Brain microvascular endothelial cell (primary cell): ENCODE measurements at regions not wholly inside any gene's neighbourhood (a gene's known extent, or its start where the extent isn't known, plus 50 kb on each side); places are given as distances from the start of the nearest gene placed in this dataset.

Experiments used
- DNase-seq: peaks from one replicate; pipeline ENCODE4 v3.0.0-alpha.2; 2020
- H3K27ac ChIP-seq: fragments of 250-450 bp; sonication (Bioruptor Pico); 2 replicates; pipeline ENCODE4 v1.5.1; 2020; ENCODE audit warnings: mild to moderate bottlenecking, moderate library complexity
- H3K27me3 ChIP-seq: fragments of 250-450 bp; sonication (Bioruptor Pico); replicated peaks from 2 replicates; pipeline ENCODE4 v1.5.1; 2020; ENCODE audit warnings: mild to moderate bottlenecking
- H3K36me3 ChIP-seq: fragments of 250-450 bp; sonication (Bioruptor Pico); replicated peaks from 2 replicates; pipeline ENCODE4 v1.5.1; 2020; ENCODE audit warnings: mild to moderate bottlenecking
- H3K4me3 ChIP-seq: 2 replicates; pipeline ENCODE4 v1.5.1; 2011; ENCODE audit warnings: low read depth, mild to moderate bottlenecking, control low read depth, low read length, moderate library complexity
- in situ Hi-C: cut with HindIII; loops from 2 replicates; pipeline ENCODE4 v1.10.0; 2017; ENCODE audit warnings: low sequenced_read_pairs, low pct_ligation_motif_present
- TF ChIP-seq, protein P1 (sequence below): IDR thresholded peaks from 2 replicates; pipeline ENCODE4 v1.5.1; 2011; ENCODE audit warnings: low read depth, mild to moderate bottlenecking, moderate library complexity, low read length, control low read depth, inconsistent platforms; ENCODE audit errors: missing control alignments

DNA sequence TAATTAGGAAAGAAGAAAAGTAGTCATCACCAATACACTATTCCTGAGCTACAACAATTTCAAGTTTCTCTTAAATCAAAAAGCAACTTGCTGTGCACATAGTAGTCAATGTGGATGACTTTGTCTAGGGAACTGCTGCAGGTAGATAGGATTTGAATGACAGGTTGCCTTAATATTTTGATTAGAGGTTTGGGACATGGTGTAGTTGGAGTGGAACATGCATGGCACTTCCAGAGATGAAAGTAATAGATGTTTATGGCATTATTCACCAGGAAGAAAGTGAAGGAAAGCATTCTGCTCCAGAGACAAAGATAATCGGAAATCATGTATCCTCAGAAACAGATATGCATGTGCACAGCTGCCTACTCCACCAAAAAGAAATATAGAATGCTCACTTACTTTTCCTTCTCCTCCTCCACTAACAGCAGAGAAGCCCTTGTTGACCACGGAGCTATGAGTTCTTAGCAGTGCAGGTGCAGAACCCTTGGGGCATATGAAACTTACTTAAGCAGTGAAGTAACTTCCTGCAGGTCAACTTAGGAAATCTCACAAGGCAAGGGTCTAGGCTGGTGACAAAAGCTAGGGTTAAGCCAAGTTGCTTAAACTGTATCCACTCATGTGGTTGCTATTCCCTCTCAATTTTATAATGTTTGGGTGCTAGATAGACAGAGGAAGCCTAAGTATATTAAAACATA is 390.8 kb downstream of the HNRNPD start:
- in situ Hi-C loops = no loop called here
- Histone ChIP-seq H3K27ac (no peak overlapping the region), H3K4me3 (no peak overlapping the region), H3K27me3 (no peaks in the 10 kb centered on the region), H3K36me3 (no peaks in the 10 kb centered on the region)
- TF ChIP-seq, protein P1, sequence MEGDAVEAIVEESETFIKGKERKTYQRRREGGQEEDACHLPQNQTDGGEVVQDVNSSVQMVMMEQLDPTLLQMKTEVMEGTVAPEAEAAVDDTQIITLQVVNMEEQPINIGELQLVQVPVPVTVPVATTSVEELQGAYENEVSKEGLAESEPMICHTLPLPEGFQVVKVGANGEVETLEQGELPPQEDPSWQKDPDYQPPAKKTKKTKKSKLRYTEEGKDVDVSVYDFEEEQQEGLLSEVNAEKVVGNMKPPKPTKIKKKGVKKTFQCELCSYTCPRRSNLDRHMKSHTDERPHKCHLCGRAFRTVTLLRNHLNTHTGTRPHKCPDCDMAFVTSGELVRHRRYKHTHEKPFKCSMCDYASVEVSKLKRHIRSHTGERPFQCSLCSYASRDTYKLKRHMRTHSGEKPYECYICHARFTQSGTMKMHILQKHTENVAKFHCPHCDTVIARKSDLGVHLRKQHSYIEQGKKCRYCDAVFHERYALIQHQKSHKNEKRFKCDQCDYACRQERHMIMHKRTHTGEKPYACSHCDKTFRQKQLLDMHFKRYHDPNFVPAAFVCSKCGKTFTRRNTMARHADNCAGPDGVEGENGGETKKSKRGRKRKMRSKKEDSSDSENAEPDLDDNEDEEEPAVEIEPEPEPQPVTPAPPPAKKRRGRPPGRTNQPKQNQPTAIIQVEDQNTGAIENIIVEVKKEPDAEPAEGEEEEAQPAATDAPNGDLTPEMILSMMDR = no peak
- no peak for DNase-seq

DNA sequence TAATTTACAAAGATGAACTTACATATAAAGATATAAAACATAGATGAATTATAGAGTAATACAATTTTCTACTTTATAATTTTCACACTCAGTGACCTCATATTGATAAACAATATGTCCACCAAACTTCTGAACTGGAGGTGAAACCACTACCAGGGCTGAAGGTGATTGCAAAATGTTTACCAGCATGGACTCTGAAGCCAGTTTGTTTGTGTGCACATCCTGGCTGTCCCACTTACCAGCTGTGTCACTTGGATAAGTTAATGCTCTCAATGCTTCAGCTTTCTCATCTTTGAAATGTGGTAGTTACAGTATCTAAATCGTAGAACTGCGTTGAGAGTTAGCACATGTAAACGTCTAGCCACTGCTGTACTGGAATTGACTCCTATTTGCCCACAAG is 392.6 kb downstream of the HNRNPD start:
- Histone ChIP-seq H3K27me3 (no peaks in the 10 kb centered on the region), H3K4me3 (no peak overlapping the region), H3K36me3 (no peaks in the 10 kb centered on the region), H3K27ac (no peak overlapping the region)
- TF ChIP-seq, protein P1 = no peak
- no peak for DNase-seq
- in situ Hi-C loops = no loop called here

- Histone ChIP-seq H3K27me3 (no peaks in the 10 kb centered on the region), H3K4me3 (no peak overlapping the region), H3K36me3 (no peaks in the 10 kb centered on the region), H3K27ac (no peak overlapping the region)
- no peak for DNase-seq
- TF ChIP-seq, protein P1 = no peak
- in situ Hi-C loops = no loop called here
Observed at GRCh38 chr4:81974523-81974922, 399.3 kb downstream of the HNRNPD start.

DNA sequence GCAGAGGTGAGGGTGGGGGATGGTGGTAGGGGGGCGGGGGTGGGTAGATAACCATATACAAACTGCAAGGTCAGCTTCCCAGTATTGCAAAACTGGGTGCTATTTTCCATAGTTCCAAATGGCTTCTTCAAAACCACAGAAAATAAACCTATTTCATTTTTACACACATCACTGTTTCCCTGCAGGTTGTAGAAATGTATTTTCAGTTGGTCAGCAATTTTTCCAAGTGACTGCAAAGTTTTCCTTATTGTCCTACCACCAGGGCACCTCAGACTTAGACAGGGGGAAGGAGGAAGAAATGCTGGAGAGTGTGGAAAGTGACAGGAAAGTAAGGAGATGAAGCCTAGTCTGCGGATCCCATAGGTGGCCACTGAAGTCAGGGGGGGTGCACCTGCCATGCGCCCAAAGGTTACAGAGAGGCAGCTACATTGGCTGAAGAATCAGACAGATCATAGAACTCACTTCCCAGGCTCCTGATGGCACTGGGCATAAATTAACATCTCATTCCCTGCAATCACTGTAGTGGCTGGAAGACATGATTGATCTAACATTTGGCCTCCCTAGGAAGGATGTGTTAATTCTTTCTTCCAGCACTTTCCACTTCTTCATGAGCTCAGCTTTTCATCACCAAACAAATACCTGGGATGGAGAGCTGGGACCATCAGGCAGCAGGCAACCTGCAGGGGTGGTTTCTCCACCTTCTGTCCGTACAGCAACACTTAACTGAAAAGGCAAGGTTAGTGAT is 402.0 kb downstream of the HNRNPD start:
- TF ChIP-seq, protein P1 = no peak
- no peak for DNase-seq
- in situ Hi-C loops = no loop called here

GRCh38 chr4:81971061-81971460 is 402.7 kb downstream of the HNRNPD start:
- TF ChIP-seq, protein P1 = no peak
- Histone ChIP-seq H3K27ac (no peak overlapping the region), H3K36me3 (no peaks in the 10 kb centered on the region), H3K27me3 (no peaks in the 10 kb centered on the region), H3K4me3 (no peak overlapping the region)
- DNase-seq = no peak
- in situ Hi-C loops = no loop called here

More for the DNA sequence above, 402.0 kb downstream of the HNRNPD start:
- Histone ChIP-seq H3K36me3 (no peaks in the 10 kb centered on the region), H3K4me3 (no peak overlapping the region), H3K27ac (no peak overlapping the region), H3K27me3 (no peaks in the 10 kb centered on the region)
